Sigmoid colon (tissue), 4 donors: ENCODE measurements at regions not wholly inside any gene's neighbourhood (a gene's known extent, or its start where the extent isn't known, plus 50 kb on each side); places are given as distances from the start of the nearest gene placed in this dataset.

ENCODE experiments used
- POLR2A ChIP-seq, 2 donors: fragments of 450-650 bp; IDR thresholded peaks; one replicate each; pipeline ENCODE4 v1.6.1; 2016; ENCODE audit warnings: antibody characterized with exemption in 2 of 2, mild to moderate bottlenecking in 2 of 2, moderate library complexity in 2 of 2
- POLR2AphosphoS5 ChIP-seq, 4 donors: sonication (generic); formaldehyde crosslinking; IDR thresholded peaks; one replicate each; pipeline ENCODE4 v1.6.1; 2017; ENCODE audit warnings: antibody characterized with exemption in 4 of 4
- TF ChIP-seq, protein P1 (sequence below), 4 experiments: fragments of 450-650 bp in 3 of 4; fragments of 200-600 bp in 1 of 4; IDR thresholded peaks; one replicate each; pipeline ENCODE4 v1.5.1; 2016 to 2019; ENCODE audit warnings: antibody characterized with exemption in 4 of 4, mild to moderate bottlenecking in 3 of 4, moderate library complexity in 2 of 4

DNA sequence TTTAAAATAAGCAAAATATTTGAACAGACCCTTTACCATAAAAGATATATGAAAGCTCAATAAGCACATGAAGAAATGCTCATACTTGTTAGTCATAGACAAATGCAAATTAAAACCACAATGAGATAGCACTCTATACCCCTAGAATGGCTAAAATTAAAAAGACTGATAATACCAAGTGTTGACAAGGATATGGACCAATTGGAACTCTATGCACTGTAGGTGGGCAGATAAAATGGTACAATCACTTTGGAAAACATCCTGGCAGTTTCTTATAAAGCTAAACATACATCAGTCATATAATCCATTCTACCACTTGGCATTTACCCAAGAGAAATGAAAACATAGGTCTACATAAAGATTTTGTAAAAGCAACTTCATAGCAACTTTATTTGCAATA is 293.0 kb upstream of the TLE3 start:
- TF ChIP-seq, protein P1, sequence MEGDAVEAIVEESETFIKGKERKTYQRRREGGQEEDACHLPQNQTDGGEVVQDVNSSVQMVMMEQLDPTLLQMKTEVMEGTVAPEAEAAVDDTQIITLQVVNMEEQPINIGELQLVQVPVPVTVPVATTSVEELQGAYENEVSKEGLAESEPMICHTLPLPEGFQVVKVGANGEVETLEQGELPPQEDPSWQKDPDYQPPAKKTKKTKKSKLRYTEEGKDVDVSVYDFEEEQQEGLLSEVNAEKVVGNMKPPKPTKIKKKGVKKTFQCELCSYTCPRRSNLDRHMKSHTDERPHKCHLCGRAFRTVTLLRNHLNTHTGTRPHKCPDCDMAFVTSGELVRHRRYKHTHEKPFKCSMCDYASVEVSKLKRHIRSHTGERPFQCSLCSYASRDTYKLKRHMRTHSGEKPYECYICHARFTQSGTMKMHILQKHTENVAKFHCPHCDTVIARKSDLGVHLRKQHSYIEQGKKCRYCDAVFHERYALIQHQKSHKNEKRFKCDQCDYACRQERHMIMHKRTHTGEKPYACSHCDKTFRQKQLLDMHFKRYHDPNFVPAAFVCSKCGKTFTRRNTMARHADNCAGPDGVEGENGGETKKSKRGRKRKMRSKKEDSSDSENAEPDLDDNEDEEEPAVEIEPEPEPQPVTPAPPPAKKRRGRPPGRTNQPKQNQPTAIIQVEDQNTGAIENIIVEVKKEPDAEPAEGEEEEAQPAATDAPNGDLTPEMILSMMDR (IDR thresholded peaks at IDR 0.05), result no peak
- TF ChIP-seq POLR2AphosphoS5 (IDR thresholded peaks at IDR 0.05) (no peak), POLR2A (IDR thresholded peaks at IDR 0.05) (no peak)
